ENCODE measurements at regions not wholly inside any gene's neighbourhood (a gene's known extent, or its start where the extent isn't known, plus 50 kb on each side); places are given as distances from the start of the nearest gene placed in this dataset.

GRCh38 chr9:14413812-14414211, 99.9 kb upstream of the NFIB start:
- TF ChIP-seq CTCF (IDR thresholded peaks at IDR 0.05 in 4 of 5, conservative IDR thresholded peaks at IDR 0.05 in 1 of 5) (no peak), POLR2A (IDR thresholded peaks at IDR 0.05) (no peak)

Measured in gastrocnemius medialis (tissue), 4 donors.